ENCODE measurements at regions not wholly inside any gene's neighbourhood (a gene's known extent, or its start where the extent isn't known, plus 50 kb on each side); places are given as distances from the start of the nearest gene placed in this dataset.

DNA sequence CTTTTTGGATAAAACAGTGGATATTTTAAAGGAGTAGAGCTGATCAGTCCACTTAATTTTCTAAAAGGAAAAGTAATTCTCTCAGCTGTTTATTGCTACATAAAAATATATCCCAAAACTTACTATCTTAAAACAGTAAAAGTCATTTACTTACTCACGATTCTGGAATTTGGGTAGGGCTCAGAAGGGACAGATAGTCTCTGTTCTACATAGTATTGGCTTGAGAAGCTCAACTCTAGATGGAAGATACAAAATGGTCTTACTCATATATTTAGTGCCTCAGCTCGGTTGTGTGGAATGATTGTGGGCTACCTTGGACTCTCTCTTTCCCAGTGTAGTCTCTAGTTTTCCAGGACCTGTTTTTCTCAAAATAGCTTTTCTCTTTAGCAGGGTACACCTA is 691.5 kb upstream of the POU3F4 start:
- Histone ChIP-seq H4K8ac (ENCODE audit: extremely low read depth, insufficient read depth, low read length) (no peak overlapping the region), H2BK120ac (replicated peaks; ENCODE audit: low read depth, low read length) (no peak overlapping the region), H4K20me1 (replicated peaks in 1 of 2; ENCODE audit: control insufficient read depth in 1 of 2, insufficient read depth in 2 of 2, low read length in 2 of 2) (no peaks in the 10 kb centered on the region), H3K27me3 (replicated peaks in 1 of 4; ENCODE audit: control insufficient read depth in 3 of 4, extremely low read depth in 1 of 4, insufficient read depth in 3 of 4, low read length in 3 of 4) (no peaks in the 10 kb centered on the region), H3K14ac (ENCODE audit: insufficient read length) (no peak overlapping the region), H4K91ac (replicated peaks; ENCODE audit: insufficient read length, low read length) (no peak overlapping the region), H2AK5ac (ENCODE audit: low read depth, low read length) (no peak overlapping the region), H3K4me1 (replicated peaks in 1 of 4; ENCODE audit: control insufficient read depth in 3 of 4, insufficient read depth in 4 of 4, low read length in 3 of 4) (no peaks in the 10 kb centered on the region), H2AFZ (ENCODE audit: low read length) (no peak overlapping the region), H2BK15ac (ENCODE audit: low read length) (no peak overlapping the region), H3K79me2 (ENCODE audit: control insufficient read depth in 1 of 2, insufficient read depth in 2 of 2, low read length in 2 of 2) (no peaks in the 10 kb centered on the region), H3K23me2 (ENCODE audit: low read depth, low read length) (no peaks in the 10 kb centered on the region), H3K36me3 (ENCODE audit: control insufficient read depth in 2 of 4, insufficient read depth in 4 of 4, low read length in 3 of 4) (no peaks in the 10 kb centered on the region), H2BK5ac (ENCODE audit: low read depth, low read length) (no peak overlapping the region), H3K79me1 (ENCODE audit: low read depth, low read length) (no peaks in the 10 kb centered on the region), H3K27ac (ENCODE audit: low read depth, low read length) (no peak overlapping the region), H3K9ac (replicated peaks in 1 of 4; ENCODE audit: extremely low read depth in 1 of 4, low read depth in 3 of 4, low read length in 3 of 4) (no peak overlapping the region), H3K23ac (ENCODE audit: insufficient read length) (no peak overlapping the region), H3K4ac (replicated peaks; ENCODE audit: insufficient read length, low read depth, low read length) (no peak overlapping the region), H3K18ac (ENCODE audit: extremely low read depth, low read length) (no peak overlapping the region), H3K4me3 (ENCODE audit: extremely low read depth in 1 of 4, insufficient read depth in 2 of 4, low read depth in 3 of 4, low read length in 4 of 4) (no peak overlapping the region), H2BK12ac (ENCODE audit: low read depth, low read length) (no peak overlapping the region), H3K56ac (replicated peaks; ENCODE audit: insufficient read length, low read depth, low read length) (no peak overlapping the region), H3K4me2 (ENCODE audit: insufficient read depth in 1 of 2, low read depth in 2 of 2, low read length in 2 of 2) (no peak overlapping the region), H3K9me3 (ENCODE audit: insufficient read depth in 2 of 2, low read depth in 1 of 2, low read length in 1 of 2) (no peaks in the 10 kb centered on the region), H2BK20ac (ENCODE audit: low read length) (no peak overlapping the region), H4K5ac (ENCODE audit: insufficient read length, low read depth, low read length) (no peak overlapping the region)
- DNase-seq (ENCODE audit: low read depth in 1 of 2, low spot score in 2 of 2) (no peak), FAIRE-seq (no peak)
- ChIA-PET CTCF (ENCODE audit: partially characterized antibody) (interaction anchor here (1.2 kb wide), 1 partner anchor 11 kb away, joined by 3 read pairs; no protein-coding TSS in a partner anchor), POLR2A (ENCODE audit: partially characterized antibody) (no interaction called here)
- 76% methylated on average over 2 of the region's 2 CpGs; no CpG with 5 or more reads in 1 of the 2 experiments for WGBS, 2 experiments (ENCODE audit: extremely low coverage in 1 of 2, insufficient coverage in 1 of 2, insufficient read length in 1 of 2, insufficient replicate concordance in 2 of 2, low coverage in 1 of 2, low lambda C conversion rate in 2 of 2, missing lambda C conversion rate in 1 of 2)
- TF ChIP-seq E2F6 (IDR thresholded peaks at IDR 0.05) (no peak), EP300 (IDR thresholded peaks at IDR 0.05; ENCODE audit: borderline replicate concordance in 1 of 2, low read depth in 2 of 2, low read length in 2 of 2) (no peak), SRF (IDR thresholded peaks at IDR 0.05; ENCODE audit: low read depth, low read length) (no peak), CTBP2 (IDR thresholded peaks at IDR 0.05; ENCODE audit: borderline replicate concordance, insufficient read depth, insufficient read length, low read length) (no peak), SUZ12 (IDR thresholded peaks at IDR 0.05; ENCODE audit: low read length) (no peak), CREB1 (IDR thresholded peaks at IDR 0.05) (no peak), MAFK (IDR thresholded peaks at IDR 0.05; ENCODE audit: low read depth, low read length) (no peak), CHD2 (IDR thresholded peaks at IDR 0.05; ENCODE audit: low read length) (no peak), JUND (IDR thresholded peaks at IDR 0.05; ENCODE audit: low read length) (no peak), SP1 (IDR thresholded peaks at IDR 0.05; ENCODE audit: low read depth, low read length) (no peak), RBBP5 (IDR thresholded peaks at IDR 0.05; ENCODE audit: borderline replicate concordance, low read depth, low read length) (no peak), SAP30 (IDR thresholded peaks at IDR 0.05; ENCODE audit: insufficient read depth, insufficient replicate concordance, low read length) (no peak), TAF7 (optimal IDR thresholded peaks at IDR 0.05; ENCODE audit: borderline replicate concordance, low read depth, low read length) (no peak), BACH1 (IDR thresholded peaks at IDR 0.05; ENCODE audit: low read length) (no peak)

Measured in H1 (cell line).